H1 (cell line): ENCODE measurements at regions not wholly inside any gene's neighbourhood (a gene's known extent, or its start where the extent isn't known, plus 50 kb on each side); places are given as distances from the start of the nearest gene placed in this dataset.

Experiments
- CTCF ChIA-PET: fragments of 300-600 bp; sonication (Branson Sonifier 250); formaldehyde crosslinking; loops from one replicate; lab custom pipeline; 2021; ENCODE audit not compliant: partially characterized antibody; lab: Charles Lee
- POLR2A ChIA-PET: fragments of 300-600 bp; sonication (Branson Sonifier 250); formaldehyde crosslinking; loops from one replicate; lab custom pipeline; 2021; ENCODE audit warnings: inconsistent platforms; ENCODE audit not compliant: partially characterized antibody; lab: Charles Lee
- DNase-seq, 2 experiments: peaks; one replicate each; pipeline versions ENCODE4 v3.0.0 to v3.0.0-alpha.2; 2010 to 2022; ENCODE audit warnings: low spot score in 2 of 2, low read depth in 1 of 2, mixed read lengths in 1 of 2
- FAIRE-seq: peaks from 2 replicates; lab custom pipeline; 2011; peaks lifted over from hg19 to GRCh38; lab: Jason Lieb, UNC
- H2AFZ ChIP-seq: 2 replicates; pipeline ENCODE4 v1.8.1; 2012; ENCODE audit warnings: low read length, inconsistent platforms
- H2AK5ac ChIP-seq: 2 replicates; pipeline ENCODE4 v1.6.1; 2013; ENCODE audit warnings: low read depth, low read length
- H2BK120ac ChIP-seq: replicated peaks from 2 replicates; pipeline ENCODE3; 2013; ENCODE audit warnings: low read depth, low read length, inconsistent platforms
- H2BK12ac ChIP-seq: 2 replicates; pipeline ENCODE4 v1.6.1; 2013; ENCODE audit warnings: low read depth, low read length
- H2BK15ac ChIP-seq: 2 replicates; pipeline ENCODE4 v1.6.1; 2013; ENCODE audit warnings: low read length
- H2BK20ac ChIP-seq: 2 replicates; pipeline ENCODE4 v1.6.1; 2013; ENCODE audit warnings: low read length
- H2BK5ac ChIP-seq: 2 replicates; pipeline ENCODE4 v1.6.1; 2013; ENCODE audit warnings: low read depth, low read length
- H3K14ac ChIP-seq: 2 replicates; pipeline ENCODE4 v1.6.1; 2013; ENCODE audit warnings: inconsistent platforms; ENCODE audit not compliant: insufficient read length
- H3K18ac ChIP-seq: 2 replicates; pipeline ENCODE4 v1.6.1; 2013; ENCODE audit warnings: low read length; ENCODE audit errors: extremely low read depth
- H3K23ac ChIP-seq: 2 replicates; pipeline ENCODE4 v1.6.1; 2013; ENCODE audit warnings: inconsistent platforms; ENCODE audit not compliant: insufficient read length
- H3K23me2 ChIP-seq: 2 replicates; pipeline ENCODE4 v1.6.1; 2013; ENCODE audit warnings: low read depth, low read length
- H3K27ac ChIP-seq: 2 replicates; pipeline ENCODE4 v1.6.1; 2011; ENCODE audit warnings: low read depth, low read length, inconsistent platforms
- H3K27me3 ChIP-seq, 4 experiments: replicated peaks in 1 of 4; 1 replicate in 1 of 4; 2 replicates in 3 of 4; pipeline versions ENCODE4 v1.6.1 to v1.8.1; 2011 to 2013; ENCODE audit warnings: low read length in 3 of 4, mild to moderate bottlenecking in 3 of 4, inconsistent platforms in 2 of 4, mixed read lengths in 2 of 4, moderate library complexity in 1 of 4; ENCODE audit not compliant: control insufficient read depth in 3 of 4, insufficient read depth in 3 of 4; ENCODE audit errors: extremely low read depth in 1 of 4
- H3K36me3 ChIP-seq, 4 experiments: 2 replicates each; pipeline versions ENCODE4 v1.6.1 to v1.8.1; 2011 to 2013; ENCODE audit warnings: mild to moderate bottlenecking in 4 of 4, low read length in 3 of 4, moderate library complexity in 2 of 4, control low read depth in 1 of 4, inconsistent platforms in 1 of 4; ENCODE audit not compliant: insufficient read depth in 4 of 4, control insufficient read depth in 2 of 4
- H3K4ac ChIP-seq: replicated peaks from 2 replicates; pipeline ENCODE3; 2013; ENCODE audit warnings: low read length, low read depth, mixed read lengths, inconsistent platforms; ENCODE audit not compliant: insufficient read length
- H3K4me1 ChIP-seq, 4 experiments: replicated peaks in 1 of 4; 1 replicate in 1 of 4; 2 replicates in 3 of 4; pipeline versions ENCODE4 v1.6.1 to v1.8.1; 2011 to 2013; ENCODE audit warnings: low read length in 3 of 4, inconsistent platforms in 2 of 4, mixed read lengths in 1 of 4; ENCODE audit not compliant: insufficient read depth in 4 of 4, control insufficient read depth in 3 of 4
- H3K4me2 ChIP-seq, 2 experiments: 2 replicates each; pipeline versions ENCODE4 v1.6.1 to v1.8.1; 2011 to 2013; ENCODE audit warnings: low read depth in 2 of 2, low read length in 2 of 2, control low read depth in 1 of 2, inconsistent platforms in 1 of 2, mild to moderate bottlenecking in 1 of 2; ENCODE audit not compliant: insufficient read depth in 1 of 2
- H3K4me3 ChIP-seq, 4 experiments: fragments of 200-600, 300-600 bp in 1 of 4; sonication (generic), shearing (Covaris generic), sonication (Bioruptor Twin) in 1 of 4; 2 replicates each; pipeline versions ENCODE4 v1.5.1 to v1.8.1; 2011 to 2016; ENCODE audit warnings: low read length in 4 of 4, low read depth in 3 of 4, control low read depth in 2 of 4, inconsistent platforms in 2 of 4, mild to moderate bottlenecking in 2 of 4, mixed read lengths in 1 of 4, moderate library complexity in 1 of 4; ENCODE audit not compliant: insufficient read depth in 2 of 4; ENCODE audit errors: extremely low read depth in 1 of 4
- H3K56ac ChIP-seq: replicated peaks from 2 replicates; pipeline ENCODE3; 2013; ENCODE audit warnings: low read depth, mild to moderate bottlenecking, mixed read lengths, low read length, inconsistent platforms; ENCODE audit not compliant: insufficient read length
- H3K79me1 ChIP-seq: 2 replicates; pipeline ENCODE4 v1.6.1; 2013; ENCODE audit warnings: low read depth, low read length, control low read depth
- H3K79me2 ChIP-seq, 2 experiments: 2 replicates each; pipeline versions ENCODE4 v1.6.1 to v1.8.1; 2012 to 2013; ENCODE audit warnings: low read length in 2 of 2, mild to moderate bottlenecking in 2 of 2, inconsistent platforms in 1 of 2; ENCODE audit not compliant: insufficient read depth in 2 of 2, control insufficient read depth in 1 of 2
- H3K9ac ChIP-seq, 4 experiments: replicated peaks in 1 of 4; 1 replicate in 1 of 4; 2 replicates in 3 of 4; pipeline versions ENCODE4 v1.6.1 to v1.8.1; 2011 to 2013; ENCODE audit warnings: low read depth in 3 of 4, low read length in 3 of 4, control low read depth in 2 of 4, mild to moderate bottlenecking in 2 of 4, moderate library complexity in 2 of 4, inconsistent platforms in 1 of 4; ENCODE audit errors: extremely low read depth in 1 of 4
- H3K9me3 ChIP-seq, 2 experiments: 2 replicates each; pipeline versions ENCODE4 v1.6.1 to v1.8.1; 2012 to 2013; ENCODE audit warnings: mild to moderate bottlenecking in 2 of 2, moderate library complexity in 2 of 2, control low read depth in 1 of 2, inconsistent platforms in 1 of 2, low read depth in 1 of 2, low read length in 1 of 2, mixed read lengths in 1 of 2; ENCODE audit not compliant: insufficient read depth in 2 of 2
- H4K20me1 ChIP-seq, 2 experiments: replicated peaks in 1 of 2; 2 replicates each; pipeline versions ENCODE3 to v1.8.1; 2011 to 2013; ENCODE audit warnings: inconsistent platforms in 2 of 2, low read length in 2 of 2, mild to moderate bottlenecking in 1 of 2; ENCODE audit not compliant: insufficient read depth in 2 of 2, control insufficient read depth in 1 of 2
- H4K5ac ChIP-seq: 2 replicates; pipeline ENCODE4 v1.6.1; 2013; ENCODE audit warnings: low read length, low read depth, mixed read lengths, inconsistent platforms; ENCODE audit not compliant: insufficient read length
- H4K8ac ChIP-seq: 2 replicates; pipeline ENCODE4 v1.8.0; 2013; ENCODE audit warnings: mild to moderate bottlenecking, moderate library complexity, low read length, inconsistent platforms; ENCODE audit not compliant: insufficient read depth; ENCODE audit errors: extremely low read depth
- H4K91ac ChIP-seq: replicated peaks from 2 replicates; pipeline ENCODE3; 2013; ENCODE audit warnings: low read length, mixed read lengths, inconsistent platforms; ENCODE audit not compliant: insufficient read length
- CBX5 ChIP-seq: fragments of 300-800, 300-1000 bp; sonication (generic); IDR thresholded peaks from 2 replicates; pipeline ENCODE4 v1.7.1; 2016; ENCODE audit warnings: antibody characterized with exemption, low read length, low read depth
- CREB1 ChIP-seq: IDR thresholded peaks from 2 replicates; pipeline ENCODE4 v1.6.1; 2012; ENCODE audit warnings: inconsistent platforms
- EGR1 ChIP-seq: IDR thresholded peaks from 2 replicates; pipeline ENCODE4 v1.6.1; 2011; ENCODE audit warnings: low read depth, low read length, borderline replicate concordance
- EP300 ChIP-seq, 2 experiments: IDR thresholded peaks; 1 replicate in 1 of 2; 2 replicates in 1 of 2; pipeline ENCODE4 v1.6.1; 2011 to 2012; ENCODE audit warnings: low read depth in 2 of 2, low read length in 2 of 2, mild to moderate bottlenecking in 2 of 2, borderline replicate concordance in 1 of 2, inconsistent platforms in 1 of 2, moderate library complexity in 1 of 2
- EZH2 ChIP-seq: fragments of 200-600 bp; sonication (generic); IDR thresholded peaks from 2 replicates; pipeline ENCODE4 v1.7.1; 2012; ENCODE audit warnings: low read depth, mild to moderate bottlenecking, moderate library complexity, low read length, inconsistent platforms; ENCODE audit not compliant: severe bottlenecking
- GTF2F1 ChIP-seq: IDR thresholded peaks from 2 replicates; pipeline ENCODE4 v1.6.1; 2012; ENCODE audit warnings: low read depth, low read length, improper control_type of control experiment, borderline replicate concordance
- HDAC6 ChIP-seq: IDR thresholded peaks from one replicate; pipeline ENCODE4 v1.7.1; 2012; ENCODE audit warnings: low read depth, mild to moderate bottlenecking, inconsistent platforms, low read length, moderate library complexity
- KDM1A ChIP-seq: fragments of 200-600, 300-600 bp; sonication (generic); IDR thresholded peaks from 2 replicates; pipeline ENCODE4 v1.7.1; 2016; ENCODE audit warnings: mild to moderate bottlenecking, low read length, borderline replicate concordance
- POU5F1 ChIP-seq: IDR thresholded peaks from 2 replicates; pipeline ENCODE4 v1.6.1; 2011; ENCODE audit warnings: low read depth, mild to moderate bottlenecking, low read length, moderate library complexity
- RXRA ChIP-seq: IDR thresholded peaks from 2 replicates; pipeline ENCODE4 v1.6.1; 2011; ENCODE audit warnings: low read depth, mild to moderate bottlenecking, low read length, moderate library complexity; ENCODE audit not compliant: insufficient read depth
- SIRT6 ChIP-seq: IDR thresholded peaks from one replicate; pipeline ENCODE4 v1.7.1; 2012; ENCODE audit warnings: low read length, inconsistent platforms
- SP2 ChIP-seq: IDR thresholded peaks from 2 replicates; pipeline ENCODE4 v1.6.1; 2012; ENCODE audit warnings: mild to moderate bottlenecking, low read length, inconsistent platforms
- YY1 ChIP-seq: IDR thresholded peaks from 2 replicates; pipeline ENCODE4 v1.6.1; 2011; ENCODE audit warnings: low read depth, mild to moderate bottlenecking, low read length
- WGBS, 2 experiments: shearing (Covaris generic) in 1 of 2; methylation state at CpG; one replicate each; pipeline versions ENCODE4 v1.1.6 to v1.1.7; 2013 to 2015; ENCODE audit warnings: low lambda C conversion rate in 2 of 2, mixed read lengths in 2 of 2, inconsistent platforms in 1 of 2, low coverage in 1 of 2, missing lambda C conversion rate in 1 of 2; ENCODE audit not compliant: insufficient replicate concordance in 2 of 2, insufficient coverage in 1 of 2, insufficient read length in 1 of 2; ENCODE audit errors: extremely low coverage in 1 of 2, missing lambda C conversion rate in 1 of 2; 5-methylcytosine and 5-hydroxymethylcytosine counted together
- TF ChIP-seq, protein P1 (sequence below): IDR thresholded peaks from 2 replicates; pipeline ENCODE4 v1.6.1; 2012; ENCODE audit warnings: inconsistent platforms
- TF ChIP-seq, protein P2 (sequence below): IDR thresholded peaks from 2 replicates; pipeline ENCODE4 v1.6.1; 2011; ENCODE audit warnings: low read depth, mild to moderate bottlenecking, low read length; ENCODE audit not compliant: insufficient read depth

- Histone ChIP-seq H3K18ac (no peak overlapping the region), H3K4ac (no peak overlapping the region), H2BK12ac (no peak overlapping the region), H3K14ac (peak overlapping the region; percentile 87), H3K79me2 (no peaks in the 10 kb centered on the region), H3K27me3 (no peaks in the 10 kb centered on the region), H3K4me1 (no peaks in the 10 kb centered on the region), H2AFZ (no peak overlapping the region), H3K23me2 (no peaks in the 10 kb centered on the region), H2BK120ac (no peak overlapping the region), H3K79me1 (no peaks in the 10 kb centered on the region), H3K36me3 (no peaks in the 10 kb centered on the region; a peak in 1 of 8 replicates), H2AK5ac (no peak overlapping the region), H3K9me3 (no peaks in the 10 kb centered on the region), H3K4me2 (no peak overlapping the region), H4K8ac (no peak overlapping the region), H2BK15ac (no peak overlapping the region), H2BK20ac (no peak overlapping the region), H4K91ac (no peak overlapping the region), H4K5ac (no peak overlapping the region), H2BK5ac (no peak overlapping the region), H3K9ac (no peak overlapping the region), H4K20me1 (no peaks in the 10 kb centered on the region), H3K56ac (no peak overlapping the region), H3K27ac (no peak overlapping the region), H3K4me3 (no peak overlapping the region), H3K23ac (no peak overlapping the region)
- POLR2A ChIA-PET = no interaction called here
- FAIRE-seq = no peak
- WGBS, 2 experiments = 93% methylated on average over 1 of the region's 1 CpG; no CpG with 5 or more reads in 1 of the 2 experiments
- CTCF ChIA-PET = no interaction called here
- no peak for DNase-seq
- TF ChIP-seq CREB1 = no peak
- TF ChIP-seq KDM1A = no peak
- TF ChIP-seq, protein P1, sequence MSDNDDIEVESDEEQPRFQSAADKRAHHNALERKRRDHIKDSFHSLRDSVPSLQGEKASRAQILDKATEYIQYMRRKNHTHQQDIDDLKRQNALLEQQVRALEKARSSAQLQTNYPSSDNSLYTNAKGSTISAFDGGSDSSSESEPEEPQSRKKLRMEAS = no peak
- TF ChIP-seq, protein P2, sequence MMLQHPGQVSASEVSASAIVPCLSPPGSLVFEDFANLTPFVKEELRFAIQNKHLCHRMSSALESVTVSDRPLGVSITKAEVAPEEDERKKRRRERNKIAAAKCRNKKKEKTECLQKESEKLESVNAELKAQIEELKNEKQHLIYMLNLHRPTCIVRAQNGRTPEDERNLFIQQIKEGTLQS = no peak
- TF ChIP-seq POU5F1 = no peak
- no peak for TF ChIP-seq SP2
- no peak for TF ChIP-seq YY1
- no peak for TF ChIP-seq RXRA
- no peak for TF ChIP-seq HDAC6
- TF ChIP-seq EZH2 = no peak
- TF ChIP-seq CBX5 = no peak
- TF ChIP-seq EP300 (IDR thresholded peaks at IDR 0.05; ENCODE audit: borderline replicate concordance in 1 of 2, low read depth in 2 of 2, low read length in 2 of 2) = no peak
- no peak for TF ChIP-seq GTF2F1
- no peak for TF ChIP-seq EGR1
- TF ChIP-seq SIRT6 = no peak
Observed at GRCh38 chr7:109996927-109997326, 1094.0 kb upstream of the LRRN3 start.
